ENCODE measurements at regions not wholly inside any gene's neighbourhood (a gene's known extent, or its start where the extent isn't known, plus 50 kb on each side); places are given as distances from the start of the nearest gene placed in this dataset.

DNA sequence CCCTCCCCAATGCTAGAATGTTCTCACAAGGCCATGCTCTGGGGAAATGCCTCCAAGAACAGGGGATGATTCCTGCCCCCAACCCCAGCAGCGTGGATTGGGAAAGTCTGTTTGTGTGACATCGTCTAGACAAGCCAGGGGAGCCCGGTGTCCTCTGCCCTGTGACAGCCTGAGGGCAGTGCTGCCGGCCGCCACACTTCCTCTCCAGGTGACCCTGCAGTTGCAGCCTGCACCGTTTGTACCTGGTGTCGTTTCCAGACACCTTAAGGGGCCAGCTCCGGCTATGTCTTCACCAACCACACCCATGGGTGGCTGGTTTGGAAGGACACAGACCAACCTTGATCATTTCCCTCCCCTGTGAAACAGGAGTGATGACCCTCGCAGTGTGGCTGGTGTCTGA, 372.6 kb downstream of the BCL11B start:
- TF ChIP-seq, protein P1, sequence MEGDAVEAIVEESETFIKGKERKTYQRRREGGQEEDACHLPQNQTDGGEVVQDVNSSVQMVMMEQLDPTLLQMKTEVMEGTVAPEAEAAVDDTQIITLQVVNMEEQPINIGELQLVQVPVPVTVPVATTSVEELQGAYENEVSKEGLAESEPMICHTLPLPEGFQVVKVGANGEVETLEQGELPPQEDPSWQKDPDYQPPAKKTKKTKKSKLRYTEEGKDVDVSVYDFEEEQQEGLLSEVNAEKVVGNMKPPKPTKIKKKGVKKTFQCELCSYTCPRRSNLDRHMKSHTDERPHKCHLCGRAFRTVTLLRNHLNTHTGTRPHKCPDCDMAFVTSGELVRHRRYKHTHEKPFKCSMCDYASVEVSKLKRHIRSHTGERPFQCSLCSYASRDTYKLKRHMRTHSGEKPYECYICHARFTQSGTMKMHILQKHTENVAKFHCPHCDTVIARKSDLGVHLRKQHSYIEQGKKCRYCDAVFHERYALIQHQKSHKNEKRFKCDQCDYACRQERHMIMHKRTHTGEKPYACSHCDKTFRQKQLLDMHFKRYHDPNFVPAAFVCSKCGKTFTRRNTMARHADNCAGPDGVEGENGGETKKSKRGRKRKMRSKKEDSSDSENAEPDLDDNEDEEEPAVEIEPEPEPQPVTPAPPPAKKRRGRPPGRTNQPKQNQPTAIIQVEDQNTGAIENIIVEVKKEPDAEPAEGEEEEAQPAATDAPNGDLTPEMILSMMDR (IDR thresholded peaks at IDR 0.05; ENCODE audit: insufficient read depth, low read length, missing control alignments), result no peak

DNA sequence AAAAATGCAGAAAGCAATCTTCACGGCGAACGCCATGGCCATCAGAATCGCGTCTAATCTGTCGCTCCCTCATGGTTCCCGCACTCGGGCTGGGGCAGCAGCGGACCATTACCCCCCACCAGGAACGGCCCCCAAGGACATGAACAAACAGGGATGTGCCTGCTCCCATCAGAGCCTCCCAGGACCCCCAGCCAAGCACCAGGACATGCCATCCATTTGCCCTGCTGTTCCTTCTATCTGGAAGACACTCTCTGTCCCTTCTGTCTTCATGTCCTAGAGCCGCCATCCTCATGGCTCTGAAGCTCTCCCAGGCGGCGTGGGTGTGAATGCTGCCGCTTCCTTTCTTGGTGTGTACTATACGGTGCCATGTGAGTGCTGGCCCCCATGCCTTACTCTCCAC, 371.8 kb downstream of the BCL11B start:
- CTCF ChIA-PET, result no interaction called here
- DNase-seq (ENCODE audit: low read depth, low spot score), result no peak
- POLR2A ChIA-PET, result no interaction called here
- TF ChIP-seq, protein P1 (IDR thresholded peaks at IDR 0.05; ENCODE audit: insufficient read depth, low read length, missing control alignments), result no peak
- no peak overlapping the region for H3K4me3 ChIP-seq (ENCODE audit: low read depth, low read length)

More for the DNA sequence above, 372.6 kb downstream of the BCL11B start:
- ChIA-PET CTCF (no interaction called here), POLR2A (no interaction called here)
- H3K4me3 ChIP-seq (ENCODE audit: low read depth, low read length), result no peak overlapping the region
- no peak for DNase-seq (ENCODE audit: low read depth, low spot score)

DNA sequence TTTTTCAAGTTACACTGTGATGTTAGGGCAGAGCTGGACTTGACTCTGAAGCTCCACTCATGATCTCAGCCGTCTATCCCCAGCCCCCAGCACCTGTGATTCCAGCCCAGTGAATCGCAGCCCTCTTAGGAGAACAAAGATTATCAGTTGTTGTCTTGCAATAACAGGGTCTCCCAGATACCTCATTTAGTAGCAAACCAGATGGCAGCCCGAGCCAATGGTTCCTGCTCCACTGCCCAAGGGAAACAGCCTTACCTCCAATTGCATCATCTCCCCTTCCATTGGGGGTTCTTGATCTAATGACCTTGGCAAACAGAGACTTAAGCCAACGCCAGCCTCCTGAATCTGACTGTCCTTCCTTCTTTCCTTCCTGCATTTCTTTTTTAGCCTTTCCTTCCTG, 371.2 kb downstream of the BCL11B start:
- no peak for DNase-seq (ENCODE audit: low read depth, low spot score)
- ChIA-PET POLR2A (no interaction called here), CTCF (no interaction called here)
- TF ChIP-seq, protein P1 (IDR thresholded peaks at IDR 0.05; ENCODE audit: insufficient read depth, low read length, missing control alignments), result no peak
- H3K4me3 ChIP-seq (ENCODE audit: low read depth, low read length), result no peak overlapping the region

DNA sequence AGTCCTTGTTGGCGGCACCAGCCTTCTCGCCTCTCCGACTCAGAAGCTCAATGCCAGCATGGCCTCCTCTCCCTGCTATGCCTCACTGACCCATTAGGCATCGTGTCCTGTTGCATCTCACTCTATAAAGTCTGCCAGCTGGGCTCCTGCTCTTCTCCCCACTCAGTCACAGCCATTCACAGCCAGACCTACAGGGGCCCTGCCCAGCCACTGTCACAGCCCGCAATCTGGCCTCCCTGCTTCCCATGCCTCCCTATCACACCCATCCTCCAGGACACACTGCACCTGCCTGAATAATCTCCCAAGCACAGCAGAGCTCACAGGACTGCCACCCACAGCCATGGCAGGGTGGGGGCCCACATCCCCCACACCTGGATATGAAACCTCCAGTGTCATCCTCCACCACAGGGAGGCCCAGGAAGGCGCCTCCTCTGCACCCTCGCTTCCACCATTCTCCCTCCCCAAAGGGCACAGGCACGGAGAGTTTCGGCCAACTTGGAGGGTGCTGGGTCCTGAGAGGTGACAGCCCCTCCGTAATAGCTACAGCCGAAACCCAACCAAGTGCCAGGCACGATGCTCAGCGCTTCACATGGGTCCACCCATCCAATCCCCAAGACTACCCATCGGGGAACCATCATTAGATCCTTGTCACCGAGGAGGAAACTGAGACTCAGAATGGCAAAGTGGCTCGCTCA, 370.3 kb downstream of the BCL11B start:
- DNase-seq (ENCODE audit: low read depth, low spot score), result no peak
- POLR2A ChIA-PET, result no interaction called here
- TF ChIP-seq, protein P1 (IDR thresholded peaks at IDR 0.05; ENCODE audit: insufficient read depth, low read length, missing control alignments), result no peak
- CTCF ChIA-PET, result no interaction called here
- H3K4me3 ChIP-seq (ENCODE audit: low read depth, low read length), result no peak overlapping the region

DNA sequence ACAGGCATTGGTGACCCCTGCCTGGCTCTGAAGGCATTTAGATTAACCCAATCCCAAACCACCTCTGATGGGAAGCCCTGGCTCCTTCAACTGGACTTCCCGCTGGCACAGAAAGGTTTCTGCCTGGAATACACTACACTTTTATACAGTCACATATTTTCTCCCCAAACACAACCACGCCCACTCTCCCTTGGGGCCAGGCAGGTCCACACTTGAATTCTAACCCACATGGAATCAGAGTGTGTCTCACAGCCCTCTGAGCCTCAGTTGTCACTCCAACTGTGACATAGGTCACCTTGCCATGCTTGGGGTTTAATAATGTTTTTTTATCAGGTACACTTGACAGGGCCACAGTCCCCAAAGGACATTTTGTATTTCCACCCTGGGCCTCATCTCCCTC, 368.6 kb downstream of the BCL11B start:
- CTCF ChIA-PET, result no interaction called here
- DNase-seq (ENCODE audit: low read depth, low spot score), result no peak
- POLR2A ChIA-PET, result no interaction called here
- no peak overlapping the region for H3K4me3 ChIP-seq (ENCODE audit: low read depth, low read length)
- TF ChIP-seq, protein P1 (IDR thresholded peaks at IDR 0.05; ENCODE audit: insufficient read depth, low read length, missing control alignments), result no peak

DNA sequence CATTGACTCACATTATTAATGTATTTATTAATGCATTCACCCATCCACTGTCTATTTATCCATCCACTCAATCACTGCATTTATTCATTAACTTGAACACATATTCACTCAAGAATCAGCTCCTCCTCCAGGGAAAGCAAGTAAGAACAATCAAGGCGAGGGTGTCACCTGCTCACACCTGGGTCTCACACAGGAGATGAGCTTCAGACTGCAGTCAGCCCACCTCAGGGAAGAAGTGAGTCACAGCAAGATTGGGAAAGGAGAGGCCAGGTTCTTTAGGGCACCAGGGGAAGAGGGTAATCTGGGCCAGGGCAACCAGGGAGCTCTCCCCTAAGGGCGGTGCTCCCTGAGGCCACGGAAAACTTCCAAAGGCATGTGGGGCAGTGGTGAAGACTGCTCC, 367.3 kb downstream of the BCL11B start:
- H3K4me3 ChIP-seq (ENCODE audit: low read depth, low read length), result no peak overlapping the region
- CTCF ChIA-PET, result no interaction called here
- TF ChIP-seq, protein P1 (IDR thresholded peaks at IDR 0.05; ENCODE audit: insufficient read depth, low read length, missing control alignments), result no peak
- POLR2A ChIA-PET, result no interaction called here
- no peak for DNase-seq (ENCODE audit: low read depth, low spot score)

All from AG04449 (cell line).